HG03103 (cell line): ENCODE measurements at regions not wholly inside any gene's neighbourhood (a gene's known extent, or its start where the extent isn't known, plus 50 kb on each side); places are given as distances from the start of the nearest gene placed in this dataset.
"Not testable (repeated sequence)": the region's sequence is repeated elsewhere in the genome, so short reads cannot be mapped to it uniquely, and the experiment has no call there.

Experiments used
- ATAC-seq: cut with Tn5 transposase; IDR thresholded peaks from one replicate; pipeline ENCODE4 v1.9.1; 2021; ENCODE audit warnings: low read depth; ENCODE audit not compliant: unreplicated experiment

GRCh38 chr20:59490196-59491004 is 113.9 kb upstream of the PHACTR3 start:
- ATAC-seq = not testable (repeated sequence)

- no peak for ATAC-seq
Observed at GRCh38 chr20:59491884-59492283, 112.5 kb upstream of the PHACTR3 start.

DNA sequence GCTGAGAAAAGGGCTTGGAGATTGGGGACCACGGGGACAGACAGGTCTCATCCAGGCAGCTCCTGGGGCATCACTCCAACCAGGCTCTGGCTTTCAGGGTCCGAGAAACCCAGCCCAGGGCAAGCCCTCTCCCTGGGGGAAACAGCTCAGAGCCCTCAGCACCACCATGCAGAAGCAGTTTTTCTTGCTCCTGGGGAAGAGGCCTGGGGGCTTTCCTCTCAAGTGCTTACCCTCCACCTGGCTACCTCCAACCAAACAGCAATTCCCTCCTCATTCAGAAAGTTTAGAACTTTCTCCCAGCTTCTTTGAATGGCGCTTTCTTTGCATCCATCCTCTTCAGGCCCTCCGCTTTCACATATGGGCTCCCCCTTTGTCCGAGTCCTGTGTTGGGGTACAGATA is 110.4 kb upstream of the PHACTR3 start:
- no peak for ATAC-seq

- no peak for ATAC-seq
Observed at GRCh38 chr20:59495166-59495565, 109.2 kb upstream of the PHACTR3 start.

- ATAC-seq = no peak
Observed at GRCh38 chr20:59495894-59496510, 108.3 kb upstream of the PHACTR3 start.

DNA sequence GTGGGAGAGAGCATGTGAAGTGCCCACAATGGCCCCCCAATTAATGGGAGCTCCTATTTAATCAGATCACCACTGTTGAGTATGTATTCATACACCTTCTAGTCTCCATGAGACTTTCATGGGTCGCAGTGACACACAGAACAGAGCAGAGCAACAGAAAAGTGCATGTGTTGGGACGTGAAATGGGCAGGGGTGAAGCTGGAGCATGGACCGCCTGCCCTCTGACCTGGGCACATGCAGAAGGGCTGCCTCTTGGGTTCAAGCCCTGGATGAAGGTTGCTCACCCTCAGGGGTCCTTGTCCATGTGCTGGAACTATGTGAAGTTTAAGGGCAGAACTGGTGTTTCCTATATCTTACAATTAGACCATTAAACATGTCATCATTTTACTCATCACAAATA is 106.0 kb upstream of the PHACTR3 start:
- no peak for ATAC-seq

DNA sequence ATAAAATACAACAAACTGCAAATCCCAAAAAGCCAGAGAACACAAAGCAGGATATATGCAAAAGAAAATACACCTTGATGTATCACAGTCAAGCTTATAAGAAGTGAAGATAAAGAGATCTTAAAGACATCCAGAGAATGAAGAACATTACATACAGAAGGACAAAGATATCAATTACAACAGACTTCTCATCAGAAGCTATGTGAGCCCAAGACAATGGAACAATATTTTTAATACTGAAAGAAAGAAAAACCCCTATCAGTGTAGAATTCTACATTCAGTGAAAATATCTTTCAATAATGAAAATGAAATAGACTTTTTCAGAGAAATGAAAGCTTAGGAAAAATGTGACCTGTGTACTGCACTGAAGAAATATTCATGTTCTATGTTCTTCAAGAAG is 104.5 kb upstream of the PHACTR3 start:
- no peak for ATAC-seq

DNA sequence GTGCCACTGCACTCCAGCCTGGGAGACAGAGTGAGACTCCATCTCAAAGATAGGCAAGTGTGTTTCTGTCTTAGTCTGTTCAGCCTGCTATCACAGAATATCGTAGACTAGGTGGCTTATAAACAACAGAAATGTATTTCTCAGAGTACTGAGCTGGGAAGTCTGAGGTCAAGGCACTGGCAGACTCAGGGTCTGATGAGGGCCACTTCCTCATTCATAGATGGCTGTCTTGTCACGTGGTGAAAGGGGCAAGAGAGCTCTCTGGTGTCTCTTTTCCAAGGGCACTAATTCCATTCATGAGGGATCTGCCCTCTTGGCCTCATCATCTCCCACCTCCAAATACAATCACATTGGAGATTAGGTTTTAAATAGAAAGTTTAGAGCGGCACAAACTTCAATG is 95.6 kb upstream of the PHACTR3 start:
- ATAC-seq = no peak

- no peak for ATAC-seq
Observed at GRCh38 chr20:59512651-59513050, 91.7 kb upstream of the PHACTR3 start.

GRCh38 chr20:59514554-59514953 is 89.8 kb upstream of the PHACTR3 start:
- ATAC-seq = no peak

- ATAC-seq = no peak
Observed at GRCh38 chr20:59515013-59515905, 89.1 kb upstream of the PHACTR3 start.

GRCh38 chr20:59515906-59516209 is 88.5 kb upstream of the PHACTR3 start:
- ATAC-seq = no peak

GRCh38 chr20:59518881-59519706 is 85.2 kb upstream of the PHACTR3 start:
- peak; percentile 83 for ATAC-seq

- no peak for ATAC-seq
Observed at GRCh38 chr20:59519707-59520014, 84.7 kb upstream of the PHACTR3 start.

- ATAC-seq = no peak
Observed at GRCh38 chr20:59520814-59521213, 83.5 kb upstream of the PHACTR3 start.

DNA sequence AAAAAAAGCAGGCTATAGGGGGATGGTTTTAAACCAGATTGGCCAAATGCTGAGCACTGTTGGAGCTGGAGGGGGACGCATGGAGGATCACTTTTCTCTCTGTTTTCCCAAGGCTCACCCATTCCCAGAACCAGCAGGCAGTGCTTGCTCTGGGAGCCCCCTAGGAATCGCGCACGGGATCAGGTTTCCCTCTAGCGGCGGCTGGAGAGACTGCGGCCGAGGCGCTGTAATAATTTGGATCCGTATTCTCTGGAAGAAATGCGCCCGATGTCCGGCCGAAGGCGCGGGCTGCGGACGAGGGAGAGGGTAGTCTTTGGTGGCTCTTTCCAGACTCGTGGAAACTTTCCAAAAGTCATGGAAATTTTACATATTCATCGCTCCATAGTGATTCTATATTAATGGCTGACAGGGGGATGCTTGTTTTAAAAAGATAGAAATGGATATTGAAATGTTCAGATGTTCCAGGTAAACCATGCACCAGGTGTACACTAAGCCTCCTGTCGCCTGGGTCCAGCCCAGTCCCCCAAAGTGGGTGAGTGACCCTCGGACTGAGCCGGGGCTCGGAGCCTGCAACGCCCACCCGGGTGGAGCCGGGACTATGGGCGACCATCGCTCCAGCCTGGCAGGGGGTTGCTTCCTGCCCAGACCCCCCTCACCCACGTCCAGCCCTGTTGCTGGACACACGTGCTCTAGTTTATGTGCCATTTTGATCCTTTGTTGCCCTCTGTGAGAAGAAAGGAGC is 78.7 kb upstream of the PHACTR3 start:
- no peak for ATAC-seq

DNA sequence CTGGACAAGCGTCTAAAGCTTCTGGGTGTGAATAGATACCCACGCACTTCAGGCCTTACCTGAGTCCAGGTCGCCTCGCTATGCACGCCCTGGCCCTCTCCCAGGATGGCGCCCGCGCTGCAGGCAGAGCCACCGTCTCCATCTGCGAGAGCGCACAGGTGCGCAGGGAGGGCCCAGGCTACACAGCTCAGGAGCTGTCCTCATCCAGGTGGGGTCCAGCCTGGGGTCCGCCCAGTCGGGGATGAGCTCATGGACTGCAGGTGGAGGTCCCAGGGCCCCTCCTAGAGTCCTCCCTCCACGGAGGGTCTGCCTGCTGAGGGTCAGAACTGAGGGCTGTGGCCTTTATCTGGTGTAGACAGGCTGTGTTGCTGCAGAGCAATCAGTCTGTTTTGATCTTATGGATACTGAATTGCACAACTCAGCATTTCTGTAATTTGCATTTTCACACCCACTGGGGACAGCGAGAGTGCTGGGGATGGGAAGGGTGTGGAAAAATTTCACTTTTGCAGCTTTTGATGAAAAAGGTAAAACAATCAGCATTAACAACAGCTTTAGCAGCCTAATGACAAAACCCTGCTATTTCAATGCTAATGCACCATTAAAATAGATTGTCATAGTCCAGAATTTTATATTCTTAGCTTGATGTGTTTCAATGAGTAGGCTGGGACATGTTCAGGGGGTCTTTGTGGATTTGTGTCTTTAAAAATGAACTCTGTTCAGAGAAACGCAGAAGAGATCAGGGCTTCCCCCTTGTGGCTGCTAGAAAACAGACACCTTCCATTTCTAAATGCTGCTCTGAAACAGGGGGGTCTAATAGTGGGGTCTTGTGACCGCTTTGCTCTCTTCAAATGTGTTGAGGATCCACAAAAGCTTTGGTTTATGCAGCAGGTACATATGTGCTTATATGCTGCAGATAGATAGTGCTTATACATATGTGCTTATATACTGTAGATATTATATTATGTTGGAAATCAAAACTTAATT is 77.8 kb upstream of the PHACTR3 start:
- ATAC-seq = no peak

- ATAC-seq = no peak
Observed at GRCh38 chr20:59530782-59531181, 73.6 kb upstream of the PHACTR3 start.

DNA sequence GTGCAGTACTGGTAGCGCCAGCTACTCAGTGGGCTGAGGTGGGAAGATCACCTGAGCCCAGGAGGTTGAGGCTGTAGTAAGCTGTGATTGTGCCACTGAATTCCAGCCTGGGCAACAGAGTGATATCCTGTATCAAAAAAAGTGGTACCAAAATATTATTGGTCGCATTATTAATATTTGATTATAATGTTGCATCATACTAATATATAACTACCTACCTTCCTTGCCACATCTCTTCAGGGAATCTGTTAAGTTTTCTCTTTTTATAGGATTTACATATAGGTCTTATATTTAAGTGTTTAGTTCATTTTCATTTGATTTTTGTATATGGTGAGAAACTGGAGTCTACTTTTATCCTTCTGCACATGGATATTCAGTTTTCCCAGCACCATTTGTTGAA is 66.3 kb upstream of the PHACTR3 start:
- no peak for ATAC-seq
